Keratinocyte (primary cell): ENCODE measurements at regions not wholly inside any gene's neighbourhood (a gene's known extent, or its start where the extent isn't known, plus 50 kb on each side); places are given as distances from the start of the nearest gene placed in this dataset.

Experiments
- DNase-seq: peaks from one replicate; pipeline ENCODE4 v3.0.0-alpha.2; 2011; ENCODE audit warnings: low read depth, missing footprints, low spot score
- FAIRE-seq: peaks from 2 replicates; lab custom pipeline; 2011; peaks lifted over from hg19 to GRCh38; lab: Jason Lieb, UNC
- H2AFZ ChIP-seq: 2 replicates; pipeline ENCODE4 v1.6.0; 2012; ENCODE audit warnings: low read length, control low read depth, inconsistent platforms; ENCODE audit not compliant: control insufficient read depth
- H3K27ac ChIP-seq: 2 replicates; pipeline ENCODE4 v1.5.1; 2011; ENCODE audit warnings: low read length; ENCODE audit not compliant: control insufficient read depth, insufficient read depth
- H3K27me3 ChIP-seq: 3 replicates; pipeline ENCODE4 v1.6.0; 2011; ENCODE audit warnings: low read length; ENCODE audit not compliant: control insufficient read depth, insufficient read depth; ENCODE audit errors: extremely low read depth
- H3K36me3 ChIP-seq, 2 experiments: 2 replicates in 1 of 2; 3 replicates in 1 of 2; pipeline ENCODE4 v1.5.1; 2011; ENCODE audit warnings: low read length in 2 of 2, mild to moderate bottlenecking in 1 of 2; ENCODE audit not compliant: control insufficient read depth in 2 of 2, insufficient read depth in 2 of 2; ENCODE audit errors: extremely low read depth in 1 of 2
- H3K4me1 ChIP-seq: 3 replicates; pipeline ENCODE4 v1.5.1; 2011; ENCODE audit warnings: low read length; ENCODE audit not compliant: control insufficient read depth, insufficient read depth; ENCODE audit errors: extremely low read depth
- H3K4me2 ChIP-seq: 3 replicates; pipeline ENCODE4 v1.6.0; 2011; ENCODE audit warnings: low read depth, low read length; ENCODE audit not compliant: control insufficient read depth, insufficient read depth; ENCODE audit errors: extremely low read depth
- H3K4me3 ChIP-seq, 3 experiments: fragments of 200-600 bp in 1 of 3; sonication (generic) in 1 of 3; 2 replicates in 2 of 3; 3 replicates in 1 of 3; pipeline ENCODE4 v1.5.1; 2011 to 2016; ENCODE audit warnings: low read length in 3 of 3, mild to moderate bottlenecking in 3 of 3, control low read depth in 2 of 3, inconsistent platforms in 1 of 3, low read depth in 1 of 3, mixed read lengths in 1 of 3, mixed run types in 1 of 3, moderate library complexity in 1 of 3; ENCODE audit not compliant: control insufficient read depth in 2 of 3, insufficient read depth in 2 of 3; ENCODE audit errors: extremely low read depth in 1 of 3
- H3K79me2 ChIP-seq: 2 replicates; pipeline ENCODE4 v1.6.0; 2012; ENCODE audit warnings: low read length; ENCODE audit not compliant: control insufficient read depth, insufficient read depth
- H3K9ac ChIP-seq: 3 replicates; pipeline ENCODE4 v1.6.0; 2011; ENCODE audit warnings: low read length; ENCODE audit not compliant: control insufficient read depth, insufficient read depth; ENCODE audit errors: extremely low read depth
- H3K9me1 ChIP-seq: 3 replicates; pipeline ENCODE4 v1.6.0; 2011; ENCODE audit warnings: low read length; ENCODE audit not compliant: control insufficient read depth, insufficient read depth; ENCODE audit errors: extremely low read depth
- H3K9me3 ChIP-seq: 2 replicates; pipeline ENCODE4 v1.5.1; 2012; ENCODE audit warnings: low read depth, low read length; ENCODE audit not compliant: control insufficient read depth
- H4K20me1 ChIP-seq: 3 replicates; pipeline ENCODE4 v1.6.0; 2011; ENCODE audit warnings: low read length; ENCODE audit not compliant: control insufficient read depth, insufficient read depth; ENCODE audit errors: extremely low read depth
- CTCF ChIP-seq, 3 experiments: IDR thresholded peaks in 1 of 3; conservative IDR thresholded peaks in 1 of 3; optimal IDR thresholded peaks in 1 of 3; 2 replicates in 2 of 3; 3 replicates in 1 of 3; pipeline versions ENCODE3 to v1.5.1; 2011; ENCODE audit warnings: low read length in 3 of 3, mild to moderate bottlenecking in 3 of 3, moderate library complexity in 2 of 3, control low read depth in 1 of 3, inconsistent platforms in 1 of 3; ENCODE audit not compliant: insufficient read depth in 2 of 3; ENCODE audit errors: extremely low read depth in 1 of 3
- EZH2 ChIP-seq: IDR thresholded peaks from one replicate; pipeline ENCODE4 v1.6.1; 2012; ENCODE audit warnings: inconsistent platforms, mild to moderate bottlenecking, low read length, moderate library complexity
- dilution Hi-C: fragments of 300-500 bp; cut with MboI; formaldehyde crosslinking; loops from one replicate; pipeline ENCODE4 v1.7.0; 2020; ENCODE audit warnings: low sequenced_read_pairs; ENCODE audit not compliant: extremely low pct_ligation_motif_present

- no peak overlapping the region for H2AFZ ChIP-seq
- H3K4me1 ChIP-seq: no peaks in the 10 kb centered on the region
- dilution Hi-C loops: no loop called here
- no peaks in the 10 kb centered on the region for H3K27me3 ChIP-seq
- H3K9me3 ChIP-seq: no peaks in the 10 kb centered on the region
- no peak overlapping the region for H3K4me3 ChIP-seq
- H3K27ac ChIP-seq: no peak overlapping the region
- no peaks in the 10 kb centered on the region for H3K9me1 ChIP-seq
- no peaks in the 10 kb centered on the region for H3K36me3 ChIP-seq
- H4K20me1 ChIP-seq: no peaks in the 10 kb centered on the region
- DNase-seq (no peak), FAIRE-seq (no peak)
- H3K9ac ChIP-seq: no peak overlapping the region
- no peak overlapping the region for H3K4me2 ChIP-seq
- H3K79me2 ChIP-seq: no peaks in the 10 kb centered on the region
- TF ChIP-seq CTCF (optimal IDR thresholded peaks at IDR 0.05 in 1 of 3, IDR thresholded peaks at IDR 0.05 in 1 of 3, conservative IDR thresholded peaks at IDR 0.05 in 1 of 3; ENCODE audit: extremely low read depth in 1 of 3, insufficient read depth in 2 of 3, low read length in 3 of 3) (no peak), EZH2 (no peak)
These were observed 90.7 kb upstream of the IGFBP7 start for GRCh38 chr4:57200799-57201327.

DNA sequence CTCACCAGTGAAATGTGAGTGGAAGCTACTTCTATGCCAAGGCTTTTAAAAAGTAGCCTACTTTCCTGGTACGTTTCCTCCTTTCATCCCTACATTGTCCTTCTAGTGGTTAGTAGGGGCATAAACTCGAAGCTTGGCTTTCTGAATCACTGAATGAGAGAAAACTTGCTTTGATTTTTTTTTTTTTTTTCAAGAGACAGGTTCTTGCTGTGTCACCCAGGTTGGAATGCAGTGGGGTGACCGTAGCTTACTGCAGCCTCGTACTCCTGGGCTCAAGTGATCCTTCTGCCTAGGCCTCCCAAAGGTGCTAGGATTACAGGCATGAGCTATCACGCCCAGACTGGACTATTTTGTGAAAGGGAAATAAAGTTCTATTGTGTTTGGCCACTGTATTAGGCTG is 89.1 kb upstream of the IGFBP7 start:
- no peaks in the 10 kb centered on the region for H4K20me1 ChIP-seq
- FAIRE-seq (no peak), DNase-seq (peak; percentile 11)
- H3K4me2 ChIP-seq: no peak overlapping the region
- H3K4me1 ChIP-seq: no peaks in the 10 kb centered on the region
- no peak overlapping the region for H3K4me3 ChIP-seq
- no peaks in the 10 kb centered on the region for H3K36me3 ChIP-seq
- H3K27ac ChIP-seq: no peak overlapping the region
- H3K9ac ChIP-seq: no peak overlapping the region
- H2AFZ ChIP-seq: no peak overlapping the region
- no peaks in the 10 kb centered on the region for H3K27me3 ChIP-seq
- H3K9me3 ChIP-seq: no peaks in the 10 kb centered on the region
- TF ChIP-seq CTCF (optimal IDR thresholded peaks at IDR 0.05 in 1 of 3, IDR thresholded peaks at IDR 0.05 in 1 of 3, conservative IDR thresholded peaks at IDR 0.05 in 1 of 3; ENCODE audit: extremely low read depth in 1 of 3, insufficient read depth in 2 of 3, low read length in 3 of 3) (peak in 1 of 3 experiments; percentile 30), EZH2 (no peak)
- no peaks in the 10 kb centered on the region for H3K9me1 ChIP-seq
- dilution Hi-C loops: no loop called here
- no peaks in the 10 kb centered on the region for H3K79me2 ChIP-seq
